Activated T-cell treated with anti-CD3 and anti-CD28 coated beads, Interleukin-2, amount 50 U/mL, for 4 hours (primary cell): ENCODE measurements at regions not wholly inside any gene's neighbourhood (a gene's known extent, or its start where the extent isn't known, plus 50 kb on each side); places are given as distances from the start of the nearest gene placed in this dataset.
A peak's percentile ranks its signal among the peaks of the same experiment; 100 is the strongest.

ENCODE experiments used
- ATAC-seq, 2 donors: fragments of 200-7000 bp; cut with Tn5 transposase; one replicate each; pipeline ENCODE4 v1.10.0; 2021
- DNase-seq: peaks from one replicate; pipeline ENCODE4 v3.0.0-alpha.2; 2020
- H3K27me3 Mint-ChIP-seq: one replicate; pipeline ENCODE4 v1.8.0; 2021; ENCODE audit warnings: low read depth, mixed read lengths
- H3K36me3 Mint-ChIP-seq: one replicate; pipeline ENCODE4 v1.8.0; 2022; ENCODE audit warnings: mixed read lengths; ENCODE audit not compliant: insufficient read depth
- H3K4me1 Mint-ChIP-seq: one replicate; pipeline ENCODE4 v1.8.0; 2021; ENCODE audit warnings: low read depth, mixed read lengths
- H3K4me3 Mint-ChIP-seq: one replicate; pipeline ENCODE4 v1.8.0; 2021; ENCODE audit warnings: mild to moderate bottlenecking, moderate library complexity, mixed read lengths
- H3K9me3 Mint-ChIP-seq: one replicate; pipeline ENCODE4 v1.8.0; 2021; ENCODE audit warnings: mixed read lengths

DNA sequence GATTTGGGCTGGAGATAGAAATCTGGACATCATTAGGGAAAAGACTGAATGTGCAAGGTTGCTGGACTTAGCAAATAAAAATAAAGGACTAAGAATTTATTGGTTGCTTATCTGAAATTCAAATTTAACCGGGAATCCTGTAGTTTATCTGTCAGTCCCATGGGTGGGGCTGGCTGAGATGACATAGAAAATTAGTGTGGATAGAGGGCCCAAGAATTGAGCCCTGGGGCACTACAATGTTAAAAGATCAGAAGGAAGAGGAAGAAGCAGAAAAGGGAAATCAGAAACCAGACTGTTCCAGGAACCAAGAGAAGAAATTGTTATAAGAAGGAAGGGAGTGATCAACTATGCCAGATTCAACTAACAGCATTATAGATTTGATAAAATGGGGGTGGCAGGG, 96.7 kb upstream of the CCDC196 start:
- H3K4me1 Mint-ChIP-seq, result no peaks in the 10 kb centered on the region
- no peaks in the 10 kb centered on the region for H3K36me3 Mint-ChIP-seq
- peaks cover 6% of the 10 kb centered on the region for H3K27me3 Mint-ChIP-seq
- DNase-seq (no peak), ATAC-seq (no peak)
- H3K9me3 Mint-ChIP-seq, result no peaks in the 10 kb centered on the region
- no peak overlapping the region for H3K4me3 Mint-ChIP-seq

DNA sequence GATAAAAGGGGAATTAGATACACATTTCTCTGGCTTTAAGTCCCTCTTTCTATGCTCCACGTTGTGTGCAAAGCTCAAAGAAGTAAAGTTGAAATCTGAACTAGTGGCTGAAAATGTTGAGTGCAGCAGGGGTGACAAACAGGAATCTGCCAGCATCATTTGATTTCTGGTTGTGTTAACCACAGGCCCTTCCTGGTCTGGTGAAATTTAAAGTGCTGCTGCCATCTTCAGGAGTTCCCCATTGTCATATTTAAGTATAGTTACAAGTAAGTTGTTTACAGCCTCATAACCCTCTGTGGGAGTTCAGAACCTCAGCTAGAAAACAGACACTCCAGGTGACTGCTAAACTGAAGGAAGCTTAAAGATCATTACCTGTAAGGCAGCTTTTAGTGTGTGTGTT, 90.9 kb upstream of the CCDC196 start:
- DNase-seq (no peak), ATAC-seq (peak; percentile 30 to 65)
- no peak overlapping the region for H3K4me3 Mint-ChIP-seq
- H3K27me3 Mint-ChIP-seq, result peaks cover 3% of the 10 kb centered on the region
- peaks cover 11% of the 10 kb centered on the region for H3K4me1 Mint-ChIP-seq
- no peaks in the 10 kb centered on the region for H3K36me3 Mint-ChIP-seq
- no peaks in the 10 kb centered on the region for H3K9me3 Mint-ChIP-seq

DNA sequence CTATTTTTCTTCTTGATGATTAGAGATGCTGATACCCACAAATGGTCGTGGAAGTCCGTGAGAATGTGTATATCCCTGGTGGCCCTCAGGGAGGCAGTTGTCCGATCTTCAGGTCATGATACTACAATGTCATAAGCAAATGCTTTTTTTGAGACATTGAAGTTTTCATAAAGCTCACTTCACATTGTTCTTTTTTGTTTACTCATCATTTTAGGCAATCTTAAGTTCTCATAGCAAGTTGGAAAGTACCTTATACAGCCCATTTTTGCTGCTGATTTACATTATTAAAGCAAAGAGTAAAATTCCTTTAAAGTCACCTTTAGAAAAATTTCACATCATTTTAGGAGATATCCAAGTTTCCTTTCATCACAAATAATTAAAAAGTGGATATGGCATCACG, 90.0 kb upstream of the CCDC196 start:
- Mint-ChIP-seq H3K4me3 (no peak overlapping the region), H3K9me3 (no peaks in the 10 kb centered on the region), H3K27me3 (peaks cover 3% of the 10 kb centered on the region), H3K36me3 (no peaks in the 10 kb centered on the region), H3K4me1 (peaks cover 11% of the 10 kb centered on the region)
- ATAC-seq (no peak), DNase-seq (no peak)

DNA sequence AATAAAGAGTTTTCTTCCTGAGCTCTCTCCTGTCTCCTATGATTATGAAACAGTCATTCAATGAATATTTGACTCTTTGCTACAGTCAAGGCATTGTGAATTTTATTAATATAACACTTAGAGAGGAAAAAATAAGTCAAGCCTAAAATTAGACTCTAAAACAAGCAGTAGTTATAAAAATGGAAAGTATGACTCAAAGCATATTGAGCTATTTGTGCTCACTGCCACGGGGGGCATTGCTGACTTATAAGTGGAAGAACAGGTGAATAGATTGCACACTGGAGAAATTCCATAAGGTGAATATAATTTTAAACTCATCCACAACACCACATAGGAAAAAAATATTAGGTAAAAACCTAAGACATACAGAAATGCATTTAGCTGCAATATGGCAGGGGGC, 87.7 kb upstream of the CCDC196 start:
- no peak overlapping the region for H3K4me3 Mint-ChIP-seq
- no peaks in the 10 kb centered on the region for H3K36me3 Mint-ChIP-seq
- ATAC-seq (no peak), DNase-seq (no peak)
- peaks cover 11% of the 10 kb centered on the region for H3K4me1 Mint-ChIP-seq
- H3K27me3 Mint-ChIP-seq, result no peaks in the 10 kb centered on the region
- H3K9me3 Mint-ChIP-seq, result no peaks in the 10 kb centered on the region

DNA sequence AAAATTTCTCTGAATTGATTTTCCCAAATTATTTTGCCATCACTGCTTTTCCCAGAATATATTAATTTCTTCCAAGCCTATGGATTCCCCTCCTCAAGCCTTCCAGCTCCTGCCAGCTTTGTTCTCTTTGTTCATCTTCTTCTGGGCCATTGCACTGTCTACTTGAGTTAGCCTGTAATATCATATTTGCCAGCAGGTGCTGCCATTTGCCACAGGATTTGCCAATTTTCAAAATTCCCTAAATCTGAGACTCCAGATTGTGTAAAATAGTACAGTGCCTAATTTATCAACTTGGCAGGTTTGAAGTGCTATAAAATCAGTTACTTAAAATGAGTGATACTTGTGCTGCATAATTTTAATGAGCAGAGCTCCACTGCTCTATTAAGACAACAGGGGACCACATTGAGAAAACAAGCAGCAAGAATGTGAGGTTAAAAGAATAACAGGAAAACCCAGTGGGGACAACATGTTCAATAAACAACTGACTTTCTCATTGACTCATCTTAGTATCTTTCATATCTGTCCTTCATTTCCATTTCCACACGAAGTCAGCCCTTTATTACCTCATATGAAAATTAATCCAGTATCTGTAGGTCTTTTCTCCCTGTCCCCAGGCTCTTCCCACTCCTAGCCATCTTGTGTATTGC, 84.6 kb upstream of the CCDC196 start:
- Mint-ChIP-seq H3K36me3 (no peaks in the 10 kb centered on the region), H3K27me3 (no peaks in the 10 kb centered on the region), H3K4me1 (peaks cover 5% of the 10 kb centered on the region), H3K4me3 (no peak overlapping the region), H3K9me3 (no peaks in the 10 kb centered on the region)
- ATAC-seq (no peak), DNase-seq (no peak)

DNA sequence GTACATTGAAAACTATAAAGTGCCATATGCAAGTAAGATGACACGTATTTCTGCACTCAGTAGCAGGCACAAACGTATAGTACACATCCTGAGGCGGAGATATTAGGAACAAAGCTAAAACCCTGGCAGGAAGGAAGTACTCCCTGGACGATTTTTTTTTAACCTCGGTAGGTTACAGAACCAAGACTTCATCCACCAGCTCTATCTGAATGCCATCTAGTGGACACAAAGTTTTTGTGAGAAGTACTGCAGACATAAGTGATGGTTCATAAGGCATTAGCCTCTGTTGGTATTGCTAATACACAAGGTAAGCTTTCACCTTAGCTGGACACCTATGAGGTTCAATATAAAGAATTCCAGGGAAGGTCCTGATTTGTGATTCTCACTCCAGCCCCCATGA, 83.0 kb upstream of the CCDC196 start:
- H3K27me3 Mint-ChIP-seq, result no peaks in the 10 kb centered on the region
- H3K36me3 Mint-ChIP-seq, result no peaks in the 10 kb centered on the region
- DNase-seq, result no peak
- H3K9me3 Mint-ChIP-seq, result no peaks in the 10 kb centered on the region
- no peak for ATAC-seq
- no peak overlapping the region for H3K4me3 Mint-ChIP-seq
- H3K4me1 Mint-ChIP-seq, result peaks cover 3% of the 10 kb centered on the region

DNA sequence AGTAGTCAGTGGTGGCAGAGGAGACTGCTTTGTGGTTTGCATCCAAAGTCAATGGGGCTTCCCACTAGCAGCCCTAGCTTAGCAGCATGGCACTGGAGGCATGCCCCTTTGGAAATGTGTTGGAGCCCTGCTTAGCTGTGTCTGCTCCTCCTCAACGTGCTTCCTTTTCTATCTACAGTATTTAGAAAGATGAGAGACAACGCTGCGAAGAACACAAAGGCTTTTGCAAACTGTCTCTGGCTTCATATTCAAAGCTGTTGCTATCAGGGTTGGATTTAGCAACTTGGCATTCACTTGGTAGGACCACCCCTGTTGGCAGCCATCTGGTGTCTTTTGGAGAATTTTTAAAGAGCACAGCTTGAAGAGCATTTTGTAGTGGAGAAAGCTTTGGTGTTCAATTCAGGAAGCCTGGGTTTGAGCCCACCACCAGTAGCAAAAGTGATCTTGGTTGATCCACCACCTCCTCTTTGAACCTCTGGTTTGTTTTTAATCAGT, 82.1 kb upstream of the CCDC196 start:
- H3K4me3 Mint-ChIP-seq, result no peak overlapping the region
- H3K36me3 Mint-ChIP-seq, result no peaks in the 10 kb centered on the region
- H3K9me3 Mint-ChIP-seq, result no peaks in the 10 kb centered on the region
- H3K4me1 Mint-ChIP-seq, result no peaks in the 10 kb centered on the region
- H3K27me3 Mint-ChIP-seq, result no peaks in the 10 kb centered on the region
- DNase-seq (no peak), ATAC-seq (no peak)

DNA sequence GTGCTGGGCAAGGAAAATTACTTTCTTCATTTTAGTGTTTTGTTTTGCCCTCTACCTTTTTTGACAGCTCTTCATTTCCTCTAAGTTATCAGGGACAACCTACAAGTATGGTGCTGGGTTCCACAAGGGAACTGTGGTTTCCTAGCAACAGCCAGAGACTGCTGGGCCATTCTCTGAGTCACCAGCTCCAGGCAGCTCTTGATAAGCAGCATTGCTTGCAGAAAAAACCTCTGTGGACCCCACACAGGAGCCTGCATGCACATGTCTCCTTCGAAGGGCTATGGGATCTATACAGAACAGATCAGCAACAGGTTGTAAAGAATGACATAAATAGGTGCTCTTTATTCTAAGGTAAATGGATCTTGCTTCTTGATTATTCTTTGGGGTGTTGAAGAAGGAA, 81.0 kb upstream of the CCDC196 start:
- H3K4me1 Mint-ChIP-seq, result no peaks in the 10 kb centered on the region
- DNase-seq (no peak), ATAC-seq (no peak)
- H3K36me3 Mint-ChIP-seq, result no peaks in the 10 kb centered on the region
- no peaks in the 10 kb centered on the region for H3K9me3 Mint-ChIP-seq
- H3K4me3 Mint-ChIP-seq, result no peak overlapping the region
- H3K27me3 Mint-ChIP-seq, result no peaks in the 10 kb centered on the region

DNA sequence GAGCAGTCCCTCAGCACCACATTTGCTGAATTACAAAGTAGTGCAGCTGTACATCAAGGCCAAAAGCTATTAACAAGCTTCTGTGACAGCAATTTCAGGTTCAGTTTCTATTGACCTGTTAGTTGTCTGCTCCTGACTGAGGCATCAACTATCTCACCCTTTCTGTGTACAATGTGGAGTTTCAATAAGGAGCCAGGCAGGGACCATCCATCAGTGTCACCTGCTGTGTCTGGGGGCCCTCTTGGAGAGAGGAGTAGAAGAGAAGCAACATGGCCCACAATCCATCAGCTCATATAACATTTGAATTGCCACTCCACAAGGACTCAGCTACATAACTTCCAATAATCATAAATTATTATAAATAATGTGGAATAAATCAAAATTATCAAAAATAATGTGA, 72.3 kb upstream of the CCDC196 start:
- no peak for DNase-seq
- peaks cover 19% of the 10 kb centered on the region for H3K36me3 Mint-ChIP-seq
- no peak overlapping the region for H3K4me3 Mint-ChIP-seq
- no peaks in the 10 kb centered on the region for H3K4me1 Mint-ChIP-seq
- no peaks in the 10 kb centered on the region for H3K27me3 Mint-ChIP-seq
- peaks cover 5% of the 10 kb centered on the region for H3K9me3 Mint-ChIP-seq
- ATAC-seq, result no peak

DNA sequence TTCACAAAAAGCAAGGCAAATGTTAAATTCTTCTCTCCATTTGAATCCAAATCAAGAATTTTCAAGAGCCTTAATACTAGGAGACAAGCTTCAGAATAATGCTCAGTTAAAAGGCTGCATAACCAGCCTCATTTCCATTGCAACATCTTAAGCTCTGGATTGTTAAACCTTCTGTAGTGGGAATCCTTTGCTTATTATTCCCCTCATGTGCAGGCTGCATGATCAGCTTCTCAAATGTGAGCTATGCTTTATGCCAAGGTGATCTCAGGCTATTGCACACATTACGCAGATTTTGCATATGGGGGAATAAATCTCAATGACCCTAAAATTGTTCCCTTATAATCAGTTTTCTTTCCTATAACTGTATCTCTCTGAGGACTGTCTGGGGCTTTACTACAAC, 71.7 kb upstream of the CCDC196 start:
- DNase-seq, result no peak
- H3K36me3 Mint-ChIP-seq, result peaks cover 19% of the 10 kb centered on the region
- no peak for ATAC-seq
- H3K4me1 Mint-ChIP-seq, result no peaks in the 10 kb centered on the region
- H3K9me3 Mint-ChIP-seq, result peaks cover 5% of the 10 kb centered on the region
- no peaks in the 10 kb centered on the region for H3K27me3 Mint-ChIP-seq
- H3K4me3 Mint-ChIP-seq, result no peak overlapping the region

DNA sequence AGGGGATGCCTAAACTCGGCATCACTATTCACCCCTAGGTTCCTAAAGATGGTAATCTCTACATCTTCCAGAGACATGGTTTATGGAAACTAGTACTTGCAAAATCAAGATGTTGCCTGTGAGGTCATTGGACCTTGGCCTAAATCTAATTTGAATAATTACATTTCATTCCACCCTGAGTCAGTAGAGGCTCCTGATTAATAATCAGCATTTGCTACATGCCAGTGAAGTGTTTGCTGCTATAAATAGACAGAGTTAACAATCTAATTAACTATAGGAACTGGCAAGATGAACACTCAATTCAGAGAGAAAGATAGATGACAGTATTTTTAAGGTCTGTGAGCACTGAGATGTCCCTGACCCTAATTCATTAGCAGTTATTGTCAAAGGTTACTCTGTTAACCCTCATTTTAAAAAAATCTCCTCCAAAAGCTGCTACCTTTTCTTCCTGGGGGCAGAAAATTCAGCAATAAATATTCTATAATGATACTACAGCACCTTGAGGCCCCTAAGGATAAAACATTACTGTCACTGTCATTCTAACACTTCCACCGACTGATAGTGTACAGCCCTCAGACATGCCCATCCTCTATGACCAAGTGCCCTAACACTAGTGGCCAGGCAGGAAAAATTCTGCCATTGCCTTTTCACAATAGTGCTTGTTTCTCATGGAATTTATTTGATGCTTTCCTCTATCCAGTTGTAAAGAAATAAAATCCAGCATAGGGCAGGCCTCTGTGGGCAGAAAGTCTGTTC, 65.7 kb upstream of the CCDC196 start:
- DNase-seq, result no peak
- H3K36me3 Mint-ChIP-seq, result peaks cover 9% of the 10 kb centered on the region
- no peaks in the 10 kb centered on the region for H3K4me1 Mint-ChIP-seq
- no peak overlapping the region for H3K4me3 Mint-ChIP-seq
- no peak for ATAC-seq
- H3K9me3 Mint-ChIP-seq, result peaks cover 5% of the 10 kb centered on the region
- H3K27me3 Mint-ChIP-seq, result no peaks in the 10 kb centered on the region

DNA sequence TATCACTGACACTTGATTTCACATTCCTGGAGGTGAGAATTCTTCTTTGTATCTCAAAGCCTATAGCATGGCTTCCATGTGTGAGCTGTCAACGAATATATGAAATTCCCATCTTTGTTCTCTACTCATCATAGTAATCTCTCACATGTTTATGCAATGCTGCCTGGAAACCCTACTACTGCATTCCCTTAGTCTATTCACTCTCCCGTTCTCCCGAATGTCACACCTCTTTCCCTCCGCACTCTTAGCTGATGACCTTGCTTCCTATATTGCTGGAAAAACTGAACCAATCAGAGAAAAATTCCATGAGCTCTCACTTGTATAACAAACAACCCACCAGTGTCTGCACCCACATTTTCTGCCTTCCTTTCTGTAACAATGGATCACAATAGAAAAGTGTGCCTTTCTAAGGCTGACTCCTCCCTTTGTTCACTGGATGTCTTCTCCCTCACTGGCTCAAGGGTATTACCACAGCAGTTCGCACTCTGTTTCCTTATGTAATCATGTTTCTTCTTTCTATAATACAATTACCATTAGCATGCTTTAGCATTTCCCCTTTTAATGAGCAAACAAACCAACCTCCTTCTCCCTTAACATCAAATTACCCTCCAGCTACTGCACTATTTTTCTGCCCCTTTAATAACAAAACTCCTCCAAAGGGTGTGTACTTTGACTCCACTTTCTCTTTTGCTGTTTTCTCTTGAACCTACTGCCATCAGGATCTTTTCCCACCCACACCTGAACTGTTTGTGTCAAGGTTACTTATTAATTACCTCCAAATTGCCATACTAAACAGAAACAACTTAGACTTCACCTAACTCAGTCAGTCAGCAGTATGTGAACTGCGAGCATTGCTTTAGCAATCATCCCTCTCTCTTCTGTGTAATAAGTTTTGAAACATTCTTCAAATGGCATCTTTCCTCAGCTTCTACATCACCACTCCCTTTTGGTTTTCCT, 63.9 kb upstream of the CCDC196 start:
- no peaks in the 10 kb centered on the region for H3K4me1 Mint-ChIP-seq
- ATAC-seq, result no peak
- H3K4me3 Mint-ChIP-seq, result no peak overlapping the region
- H3K36me3 Mint-ChIP-seq, result peaks cover 2% of the 10 kb centered on the region
- no peaks in the 10 kb centered on the region for H3K27me3 Mint-ChIP-seq
- H3K9me3 Mint-ChIP-seq, result no peaks in the 10 kb centered on the region
- no peak for DNase-seq

DNA sequence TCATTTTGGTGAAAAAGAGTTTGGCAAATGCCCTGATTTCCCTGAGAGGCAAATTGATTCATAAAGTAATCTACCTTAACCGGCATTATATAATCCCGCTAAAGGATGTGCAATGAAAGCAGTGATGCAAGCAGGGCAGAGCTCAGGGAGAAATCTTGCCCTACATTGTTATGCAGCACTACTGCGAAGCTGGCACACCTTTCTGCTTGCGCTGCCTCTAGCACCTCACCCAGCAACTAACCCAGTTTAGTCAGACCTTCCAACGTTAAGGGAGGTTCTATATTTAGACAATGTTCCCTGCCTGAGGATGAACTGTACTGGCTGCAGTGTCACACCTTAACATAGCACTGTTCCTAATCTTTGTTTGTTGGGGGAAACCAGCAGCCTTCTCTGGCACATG, 60.8 kb upstream of the CCDC196 start:
- H3K27me3 Mint-ChIP-seq, result no peaks in the 10 kb centered on the region

DNA sequence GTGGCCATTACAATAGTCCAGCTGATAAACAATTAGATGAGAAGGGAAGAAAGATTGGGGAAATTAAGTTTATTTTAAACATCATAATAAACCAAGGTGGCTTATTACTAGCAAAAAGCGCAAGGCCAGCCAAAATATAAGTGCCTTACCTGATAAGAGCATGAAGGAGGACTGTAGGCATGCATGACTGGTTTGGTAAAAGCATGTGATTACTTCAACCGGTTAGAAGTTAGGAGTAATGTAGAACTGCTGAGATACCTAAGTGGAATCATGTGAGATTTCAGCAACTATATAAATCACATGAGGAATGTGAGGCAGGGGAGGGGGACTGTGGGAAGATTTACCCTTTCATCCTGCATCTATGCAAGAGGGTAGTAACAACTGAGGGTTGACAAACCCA, 59.7 kb upstream of the CCDC196 start:
- no peaks in the 10 kb centered on the region for H3K27me3 Mint-ChIP-seq
- no peaks in the 10 kb centered on the region for H3K9me3 Mint-ChIP-seq
- H3K36me3 Mint-ChIP-seq, result no peaks in the 10 kb centered on the region
- ATAC-seq (no peak), DNase-seq (no peak)
- no peaks in the 10 kb centered on the region for H3K4me1 Mint-ChIP-seq
- no peak overlapping the region for H3K4me3 Mint-ChIP-seq

More for the DNA sequence above, 60.8 kb upstream of the CCDC196 start:
- ATAC-seq, result no peak
- no peak overlapping the region for H3K4me3 Mint-ChIP-seq
- no peak for DNase-seq
- H3K9me3 Mint-ChIP-seq, result no peaks in the 10 kb centered on the region
- no peaks in the 10 kb centered on the region for H3K4me1 Mint-ChIP-seq
- H3K36me3 Mint-ChIP-seq, result no peaks in the 10 kb centered on the region
